Stimulated activated CD4-positive, alpha-beta T cell treated with anti-CD3 and anti-CD28 coated beads, Interleukin-12 subunit alpha, Interleukin-12 subunit beta, amount 100 ng/mL, for 48 hours (primary cell): ENCODE measurements at regions not wholly inside any gene's neighbourhood (a gene's known extent, or its start where the extent isn't known, plus 50 kb on each side); places are given as distances from the start of the nearest gene placed in this dataset.

Source experiments
- DNase-seq, 3 donors: peaks; one replicate each; pipeline ENCODE4 v3.0.0-alpha.2; 2020; ENCODE audit warnings: low read depth in 2 of 3, low spot score in 1 of 3

DNA sequence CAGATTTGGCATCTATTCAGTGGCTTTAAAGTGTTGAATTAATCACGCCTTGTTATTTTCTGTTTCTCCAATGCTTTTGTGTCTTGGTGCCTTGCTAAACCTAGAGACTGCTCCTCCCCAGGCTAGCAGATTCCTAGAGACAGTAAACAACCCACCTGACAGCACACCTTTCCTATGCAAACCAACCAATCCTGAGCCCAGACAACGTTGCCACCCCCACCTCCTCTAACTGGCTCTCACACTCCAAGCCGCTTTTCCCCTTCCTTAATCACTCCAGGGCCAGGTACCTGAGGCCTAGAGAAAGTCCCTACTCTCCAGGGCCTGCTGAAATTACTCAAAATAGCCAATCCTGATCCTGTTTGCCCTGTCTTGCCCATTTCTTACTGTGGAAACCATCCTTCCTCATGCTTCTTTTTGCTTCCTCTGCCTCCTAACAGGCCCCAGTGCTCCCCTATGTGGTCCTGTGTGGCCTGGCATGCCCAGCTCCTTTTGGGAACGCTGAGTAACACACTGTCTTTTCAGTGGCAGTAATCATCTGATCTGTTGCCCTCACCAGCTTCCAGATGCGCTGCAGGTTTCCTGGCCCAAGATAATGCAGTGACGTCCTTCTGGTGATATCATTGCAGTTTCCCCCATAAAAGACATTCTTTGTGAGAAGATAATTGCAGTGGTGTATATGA, 53.4 kb downstream of the GAS1 start:
- DNase-seq = no peak

GRCh38 chr9:86892576-86892975, 54.7 kb downstream of the GAS1 start:
- DNase-seq = no peak

DNA sequence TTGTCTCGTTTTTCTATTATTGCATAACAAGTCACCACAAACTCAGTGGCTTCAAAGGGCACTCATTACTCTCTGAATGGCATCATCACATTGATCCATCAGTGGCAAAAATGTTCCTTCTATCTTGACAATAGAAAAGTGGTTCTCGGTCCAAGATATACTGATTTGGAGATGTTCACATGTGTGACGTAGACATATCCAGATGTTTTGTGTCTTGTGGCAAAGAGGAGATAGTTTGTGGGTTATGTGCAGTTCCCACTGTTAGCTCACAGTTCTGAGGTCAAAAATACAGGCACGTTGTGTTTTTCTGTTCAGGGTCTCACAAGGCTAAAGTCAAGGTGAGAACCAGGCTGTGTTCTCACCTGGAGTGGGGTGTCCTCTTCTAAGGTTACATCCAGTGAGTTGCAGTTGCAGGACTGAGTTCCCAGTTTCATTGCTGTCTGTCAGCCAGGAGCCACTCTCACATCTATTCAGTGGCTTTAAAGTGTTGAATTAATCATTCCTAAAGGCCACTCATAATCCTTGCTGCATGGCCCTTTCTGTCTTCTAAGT, 55.3 kb downstream of the GAS1 start:
- DNase-seq = no peak

GRCh38 chr9:86891091-86891490, 56.2 kb downstream of the GAS1 start:
- DNase-seq = no peak

DNA sequence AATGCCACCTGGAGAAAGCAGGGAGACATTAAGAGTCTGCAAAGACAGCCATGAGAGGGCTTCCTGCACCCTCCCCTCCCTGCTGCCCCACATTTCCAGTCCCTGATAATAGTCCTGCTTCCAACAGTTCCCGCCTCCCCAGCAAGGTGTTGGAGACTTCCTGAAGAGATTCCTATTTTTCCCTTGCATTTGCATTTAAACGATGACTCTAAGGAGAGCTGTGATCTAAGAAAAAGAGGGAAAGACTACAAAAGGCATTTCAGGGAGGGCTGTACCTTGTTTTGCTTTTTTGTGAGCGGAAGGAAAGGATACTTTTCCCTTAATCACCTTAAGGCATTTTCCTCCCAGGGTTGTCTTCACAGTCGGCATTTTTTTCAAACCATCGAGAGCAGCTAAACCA, 62.1 kb downstream of the GAS1 start:
- DNase-seq = no peak

GRCh38 chr9:86876621-86877196, 70.6 kb downstream of the GAS1 start:
- no peak for DNase-seq

DNA sequence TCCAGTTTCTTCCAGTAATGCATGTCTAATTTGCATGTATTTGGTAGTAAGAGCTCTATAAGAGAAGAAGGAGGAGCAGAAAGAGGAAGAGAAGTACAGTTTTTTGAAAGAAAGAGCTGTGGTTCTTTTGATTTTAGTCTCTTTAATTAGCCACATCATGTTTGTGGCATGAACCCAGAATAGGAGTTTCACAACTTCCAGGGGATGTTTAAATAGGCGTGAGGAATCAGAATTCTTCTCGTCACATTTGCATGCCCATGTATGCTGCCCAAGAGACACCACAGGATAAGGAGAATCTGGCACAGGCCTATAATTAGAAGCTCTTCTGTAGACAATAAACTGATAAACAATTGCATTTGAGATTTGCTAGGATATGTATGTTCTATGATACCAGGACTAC, 78.7 kb downstream of the GAS1 start:
- no peak for DNase-seq

- DNase-seq = no peak
These were observed 79.4 kb downstream of the GAS1 start for GRCh38 chr9:86867804-86868313.

- DNase-seq = no peak
These were observed 81.4 kb downstream of the GAS1 start for GRCh38 chr9:86865952-86866351.

DNA sequence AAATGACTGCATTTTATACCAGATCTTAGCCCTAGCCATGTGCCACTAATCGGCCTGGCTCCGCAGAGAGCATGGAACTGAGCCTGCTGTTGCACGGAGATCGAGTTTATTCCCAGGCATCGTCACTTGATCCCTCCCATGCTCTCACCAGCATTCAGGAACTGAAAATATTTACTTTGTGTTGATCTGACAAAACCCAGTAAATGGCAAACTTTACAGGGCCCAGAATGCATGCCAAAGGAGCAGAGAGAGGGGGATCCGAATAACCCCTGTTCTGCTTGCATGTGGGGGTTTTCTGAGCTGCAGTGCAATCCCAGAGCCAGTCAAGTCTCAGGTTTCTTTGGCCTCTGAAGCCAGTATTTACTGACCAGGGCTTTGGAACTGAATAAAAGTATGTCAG, 87.3 kb downstream of the GAS1 start:
- DNase-seq = no peak

- no peak for DNase-seq
These were observed 88.2 kb downstream of the GAS1 start for GRCh38 chr9:86859056-86859455.

DNA sequence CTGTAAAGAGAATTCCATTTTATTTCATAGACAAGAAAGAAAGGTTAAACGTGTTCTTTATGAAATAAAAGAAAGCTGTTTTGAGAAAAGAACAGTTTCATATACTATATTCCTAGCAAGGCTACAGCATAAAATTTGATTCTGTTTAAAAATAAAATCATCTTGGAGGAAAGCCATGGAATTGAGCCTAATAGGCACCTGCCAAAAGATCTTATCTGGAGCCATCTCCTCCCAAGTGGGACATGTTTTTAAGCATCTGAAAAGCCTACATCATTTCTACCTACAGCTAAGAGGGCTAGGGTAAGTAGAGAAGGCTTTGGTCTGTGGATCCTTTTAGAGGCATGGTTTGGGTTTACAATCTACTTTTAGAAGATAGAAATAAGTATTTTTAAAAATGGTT, 89.3 kb downstream of the GAS1 start:
- no peak for DNase-seq

- DNase-seq = no peak
These were observed 91.0 kb downstream of the GAS1 start for GRCh38 chr9:86856259-86856658.

DNA sequence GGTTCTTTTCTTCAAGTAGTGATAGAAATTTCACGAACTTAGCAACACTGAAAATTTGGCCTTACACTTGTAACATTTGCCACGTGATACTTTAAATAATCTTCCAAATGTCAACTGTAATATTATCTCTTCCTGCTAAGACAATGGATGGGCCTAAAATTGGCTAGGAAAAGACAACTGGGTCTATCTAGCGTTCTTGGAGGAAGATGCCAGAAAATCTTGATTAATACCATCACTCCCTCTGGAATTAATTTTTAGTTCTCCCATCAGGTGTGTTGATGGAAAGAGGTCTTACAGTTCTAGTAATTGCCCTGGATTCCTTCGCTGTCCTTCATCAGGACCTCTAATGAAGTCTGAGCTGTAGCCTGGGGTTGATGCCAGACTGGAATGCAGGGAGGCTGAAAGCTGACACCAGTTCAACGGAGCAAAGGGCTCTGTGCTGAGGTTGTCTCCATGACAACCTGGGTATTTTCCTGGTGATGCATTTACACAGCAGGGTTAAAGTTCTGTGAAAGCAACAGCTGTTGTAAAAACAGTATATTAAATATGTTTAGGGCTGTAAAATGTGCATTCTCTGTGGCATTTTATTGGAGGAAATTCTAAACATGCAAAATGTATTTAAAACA, 92.3 kb downstream of the GAS1 start:
- no peak for DNase-seq

DNA sequence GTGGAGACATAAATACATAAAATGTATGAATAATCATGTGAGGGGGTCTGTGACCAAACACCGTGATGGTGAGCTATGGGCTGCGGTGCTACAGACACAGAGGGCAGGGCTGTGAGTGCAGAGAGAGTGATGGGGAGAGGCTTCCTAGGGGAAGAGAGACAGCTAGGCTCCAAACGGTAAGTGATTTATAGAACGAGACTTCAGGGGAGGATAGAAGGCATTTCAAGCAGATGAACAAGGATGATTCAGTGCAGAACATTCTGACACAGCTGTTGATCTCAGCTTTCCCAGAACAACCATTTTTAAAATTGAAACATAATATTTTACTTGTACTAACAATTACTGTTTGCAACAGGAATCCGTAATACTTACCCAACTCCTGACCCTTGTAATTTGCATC, 100.7 kb downstream of the GAS1 start:
- no peak for DNase-seq

DNA sequence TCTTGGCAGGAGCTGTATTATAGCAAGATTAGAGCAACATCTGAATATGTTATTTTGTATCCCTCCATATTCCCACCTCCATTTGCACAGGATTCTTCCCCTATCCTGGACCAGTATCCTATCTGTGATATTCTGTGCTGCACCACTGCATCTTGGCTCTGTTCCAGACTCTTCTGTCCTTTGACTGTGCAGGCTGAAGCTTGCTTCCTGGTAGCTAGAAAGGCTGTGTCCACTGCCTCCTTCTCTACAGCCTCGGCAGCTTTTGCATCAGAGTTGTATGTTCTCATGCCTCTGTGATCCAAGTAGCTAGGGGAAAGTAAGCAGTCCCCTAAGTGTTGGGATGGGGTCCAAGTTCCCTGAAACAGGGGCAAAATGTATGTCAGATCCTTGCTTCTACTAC, 104.1 kb downstream of the GAS1 start:
- DNase-seq = no peak

GRCh38 chr9:86842573-86842972, 104.7 kb downstream of the GAS1 start:
- DNase-seq = no peak

GRCh38 chr9:86839522-86839921, 107.8 kb downstream of the GAS1 start:
- DNase-seq = no peak

- DNase-seq = no peak
These were observed 108.5 kb downstream of the GAS1 start for GRCh38 chr9:86838519-86839497.

- no peak for DNase-seq
These were observed 110.0 kb downstream of the GAS1 start for GRCh38 chr9:86837345-86837744.

- DNase-seq = no peak
These were observed 110.5 kb downstream of the GAS1 start for GRCh38 chr9:86836797-86837196.
